IMR-90 (cell line): ENCODE measurements at regions not wholly inside any gene's neighbourhood (a gene's known extent, or its start where the extent isn't known, plus 50 kb on each side); places are given as distances from the start of the nearest gene placed in this dataset.

Experiments used
- ATAC-seq: fragments of 200-7000 bp; cut with Tn5 transposase; 2 replicates; pipeline ENCODE4 v1.9.1; 2020; ENCODE audit warnings: low read depth, mild to moderate bottlenecking, moderate library complexity
- BruUV-seq: library from RNA; stranded (reverse); fragments of 400-500 nt; replicated peaks from 2 replicates; lab custom pipeline; 2021; lab: Mats Ljungman, UMichigan
- CTCF ChIA-PET: fragments of 300-600 bp; formaldehyde crosslinking; extraction: SDS; loops from one replicate; lab custom pipeline; 2021; ENCODE audit warnings: antibody characterized with exemption; lab: Yijun Ruan, JAX
- POLR2A ChIA-PET: fragments of 300-600 bp; sonication (Branson Sonifier 250); formaldehyde crosslinking; loops from one replicate; lab custom pipeline; 2022; ENCODE audit warnings: antibody characterized with exemption; ENCODE audit not compliant: unreplicated experiment; lab: Charles Lee
- DNase-seq: peaks from one replicate; pipeline ENCODE4 v3.0.0; 2013
- H2AFZ ChIP-seq: replicated peaks from 2 replicates; pipeline ENCODE3; 2013; ENCODE audit warnings: low read length, mild to moderate bottlenecking; ENCODE audit not compliant: poor library complexity
- H2AK5ac ChIP-seq: 2 replicates; pipeline ENCODE4 v1.6.1; 2013; ENCODE audit warnings: low read depth, low read length, inconsistent platforms
- H2AK9ac ChIP-seq: replicated peaks from 2 replicates; pipeline ENCODE3; 2013; ENCODE audit warnings: mild to moderate bottlenecking, low read depth, low read length, moderate library complexity; ENCODE audit not compliant: poor library complexity
- H2BK120ac ChIP-seq: 2 replicates; pipeline ENCODE4 v1.6.1; 2013; ENCODE audit warnings: low read depth, low read length, inconsistent platforms
- H2BK15ac ChIP-seq: 3 replicates; pipeline ENCODE4 v1.6.1; 2013; ENCODE audit warnings: low read depth, low read length, inconsistent platforms
- H2BK20ac ChIP-seq: 2 replicates; pipeline ENCODE4 v1.6.1; 2013; ENCODE audit warnings: low read depth, mild to moderate bottlenecking, inconsistent platforms, low read length, moderate library complexity
- H2BK5ac ChIP-seq: 2 replicates; pipeline ENCODE4 v1.6.1; 2013; ENCODE audit warnings: mild to moderate bottlenecking, low read depth, low read length, inconsistent platforms; ENCODE audit not compliant: poor library complexity, severe bottlenecking
- H3K14ac ChIP-seq: replicated peaks from 2 replicates; pipeline ENCODE4 v1.6.1; 2013; ENCODE audit warnings: low read depth, low read length, inconsistent platforms
- H3K18ac ChIP-seq: 2 replicates; pipeline ENCODE4 v1.6.1; 2013; ENCODE audit warnings: low read depth, low read length, control low read depth
- H3K23ac ChIP-seq: 2 replicates; pipeline ENCODE4 v1.6.1; 2013; ENCODE audit warnings: low read depth, low read length, inconsistent platforms
- H3K27ac ChIP-seq: 2 replicates; pipeline ENCODE4 v1.5.1; 2013; ENCODE audit warnings: mild to moderate bottlenecking, control low read depth, low read length; ENCODE audit not compliant: insufficient read depth
- H3K27me3 ChIP-seq: 2 replicates; pipeline ENCODE4 v1.6.1; 2013; ENCODE audit warnings: low read length; ENCODE audit not compliant: control insufficient read depth, insufficient read depth
- H3K36me3 ChIP-seq: 2 replicates; pipeline ENCODE4 v1.6.1; 2013; ENCODE audit warnings: low read length, mixed read lengths; ENCODE audit not compliant: control insufficient read depth, insufficient read depth
- H3K4ac ChIP-seq: 2 replicates; pipeline ENCODE4 v1.6.1; 2013; ENCODE audit warnings: low read depth, low read length, inconsistent platforms
- H3K4me1 ChIP-seq: 2 replicates; pipeline ENCODE4 v1.6.1; 2013; ENCODE audit warnings: low read length, mixed read lengths; ENCODE audit not compliant: control insufficient read depth, insufficient read depth
- H3K4me2 ChIP-seq: 2 replicates; pipeline ENCODE4 v1.6.1; 2013; ENCODE audit warnings: low read depth, mild to moderate bottlenecking, control low read depth, low read length, moderate library complexity
- H3K4me3 ChIP-seq: 2 replicates; pipeline ENCODE4 v1.5.1; 2013; ENCODE audit warnings: low read depth, mild to moderate bottlenecking, control low read depth, low read length, moderate library complexity; ENCODE audit not compliant: insufficient read depth
- H3K56ac ChIP-seq: 2 replicates; pipeline ENCODE4 v1.6.1; 2013; ENCODE audit warnings: low read length, inconsistent platforms; ENCODE audit not compliant: insufficient read depth; ENCODE audit errors: extremely low read depth
- H3K79me1 ChIP-seq, 2 experiments: 2 replicates each; pipeline ENCODE4 v1.6.1; 2013; ENCODE audit warnings: low read length in 2 of 2, inconsistent platforms in 1 of 2, low read depth in 1 of 2
- H3K9ac ChIP-seq: 2 replicates; pipeline ENCODE4 v1.6.1; 2013; ENCODE audit warnings: low read depth, low read length, control low read depth
- H3K9me1 ChIP-seq: 2 replicates; pipeline ENCODE4 v1.6.1; 2013; ENCODE audit warnings: low read length, inconsistent platforms; ENCODE audit not compliant: insufficient read depth
- H3K9me3 ChIP-seq: 2 replicates; pipeline ENCODE4 v1.6.1; 2013; ENCODE audit warnings: low read length; ENCODE audit not compliant: control insufficient read depth, insufficient read depth
- H4K20me1 ChIP-seq: 2 replicates; pipeline ENCODE4 v1.6.1; 2013; ENCODE audit warnings: low read length, inconsistent platforms; ENCODE audit not compliant: insufficient read depth
- H4K5ac ChIP-seq: 2 replicates; pipeline ENCODE4 v1.6.1; 2013; ENCODE audit warnings: mild to moderate bottlenecking, low read depth, low read length, control low read depth
- H4K8ac ChIP-seq, 2 experiments: 2 replicates each; pipeline ENCODE4 v1.6.1; 2013; ENCODE audit warnings: low read depth in 2 of 2, low read length in 2 of 2, control low read depth in 1 of 2, inconsistent platforms in 1 of 2
- H4K91ac ChIP-seq: 2 replicates; pipeline ENCODE4 v1.6.1; 2013; ENCODE audit warnings: low read depth, low read length, inconsistent platforms; ENCODE audit not compliant: insufficient read depth
- BHLHE40 ChIP-seq: fragments of 150-350 bp; IDR thresholded peaks from 2 replicates; pipeline ENCODE4 v1.6.1; 2016; ENCODE audit warnings: mild to moderate bottlenecking, low read depth, low read length
- FOS ChIP-seq: fragments of 150-350 bp; IDR thresholded peaks from 2 replicates; pipeline ENCODE4 v1.6.1; 2016; ENCODE audit warnings: low read depth, low read length
- MAFK ChIP-seq: IDR thresholded peaks from 2 replicates; pipeline ENCODE4 v1.6.1; 2012; ENCODE audit warnings: low read depth, low read length, improper control_type of control experiment
- MAZ ChIP-seq: IDR thresholded peaks from 2 replicates; pipeline ENCODE4 v1.6.1; 2012; ENCODE audit warnings: low read depth, mild to moderate bottlenecking, low read length, improper control_type of control experiment, moderate library complexity, borderline replicate concordance
- RAD21 ChIP-seq: IDR thresholded peaks from 2 replicates; pipeline ENCODE4 v1.6.1; 2012; ENCODE audit warnings: low read length, improper control_type of control experiment
- SMC3 ChIP-seq: fragments of 150-350 bp; IDR thresholded peaks from 2 replicates; pipeline ENCODE4 v1.6.1; 2016; ENCODE audit warnings: low read depth, mild to moderate bottlenecking, antibody characterized with exemption, low read length, moderate library complexity
- WGBS, 2 experiments: methylation state at CpG; one replicate each; pipeline versions ENCODE4 v1.1.5 to v1.1.7; 2013; ENCODE audit warnings: missing lambda C conversion rate in 2 of 2; ENCODE audit not compliant: insufficient read length in 1 of 2; ENCODE audit errors: extremely low coverage in 2 of 2; 5-methylcytosine and 5-hydroxymethylcytosine counted together
- dilution Hi-C: fragments of 300-500 bp; cut with HindIII; formaldehyde crosslinking; loops from one replicate; pipeline ENCODE4 v1.14.3; 2018; ENCODE audit warnings: low sequenced_read_pairs; ENCODE audit not compliant: unreplicated experiment
- in situ Hi-C: fragments of 300-500 bp; cut with MboI; formaldehyde crosslinking; loops from 3 replicates; pipeline ENCODE4 v1.14.3; 2019; ENCODE audit warnings: low sequenced_read_pairs, inconsistent platforms, mixed read lengths
- intact Hi-C: fragments of 100-400 bp; cut with micrococcal nuclease; formaldehyde crosslinking; loops from 2 replicates; pipeline ENCODE4 v1.10.0; 2022

GRCh38 chr9:81231011-81231410, 458.3 kb downstream of the TLE1 start:
- no TSS peak for BruUV-seq
- peaks cover 1% of the 10 kb centered on the region; the same call in 1 of the 2 replicates for H3K4me1 ChIP-seq
- H2AFZ ChIP-seq = no peak overlapping the region
- no peak overlapping the region for H3K23ac ChIP-seq
- H3K27ac ChIP-seq = no peak overlapping the region
- H3K4me2 ChIP-seq = no peak overlapping the region
- no peak overlapping the region for H4K8ac ChIP-seq
- H3K9me3 ChIP-seq = no peaks in the 10 kb centered on the region
- intact Hi-C loops (loop anchor here (10.0 kb wide), 1 partner anchor 74 kb away; no protein-coding TSS in a partner anchor), in situ Hi-C loops (no loop called here), dilution Hi-C loops (no loop called here)
- no peak overlapping the region for H3K9ac ChIP-seq
- no peaks in the 10 kb centered on the region for H3K27me3 ChIP-seq
- no peak overlapping the region for H4K91ac ChIP-seq
- H3K18ac ChIP-seq = no peak overlapping the region
- POLR2A ChIA-PET = no interaction called here
- no peak overlapping the region for H2BK120ac ChIP-seq
- DNase-seq (no peak), ATAC-seq (no peak)
- H2BK20ac ChIP-seq = no peak overlapping the region
- no peak overlapping the region for H3K4me3 ChIP-seq
- no peak overlapping the region for H2AK5ac ChIP-seq
- no peaks in the 10 kb centered on the region for H3K79me1 ChIP-seq
- H3K9me1 ChIP-seq = no peaks in the 10 kb centered on the region
- no peaks in the 10 kb centered on the region for H4K20me1 ChIP-seq
- H3K56ac ChIP-seq = no peak overlapping the region
- WGBS, 2 experiments = no CpG with 5 or more reads among the region's 1 CpG
- H4K5ac ChIP-seq = no peak overlapping the region
- H2AK9ac ChIP-seq = no peak overlapping the region
- CTCF ChIA-PET = interaction anchor here (0.7 kb wide), 1 partner anchor 292 kb away, joined by 3 read pairs; no protein-coding TSS in a partner anchor
- no peak overlapping the region for H3K14ac ChIP-seq
- H3K36me3 ChIP-seq = no peaks in the 10 kb centered on the region
- H2BK15ac ChIP-seq = no peak overlapping the region
- no peak overlapping the region for H3K4ac ChIP-seq
- TF ChIP-seq MAFK (peak; percentile 77), MAZ (no peak), RAD21 (no peak), SMC3 (no peak), BHLHE40 (no peak), FOS (no peak)
- no peak overlapping the region for H2BK5ac ChIP-seq
